Body of pancreas (tissue), 4 donors: ENCODE measurements at regions not wholly inside any gene's neighbourhood (a gene's known extent, or its start where the extent isn't known, plus 50 kb on each side); places are given as distances from the start of the nearest gene placed in this dataset.
"Not testable (repeated sequence)": the region's sequence is repeated elsewhere in the genome, so short reads cannot be mapped to it uniquely, and the experiment has no call there.

Experiments
- CTCF ChIP-seq, 7 experiments: fragments of 450-650 bp in 4 of 7; fragments of 200-600 bp in 3 of 7; sonication (generic) in 3 of 7; IDR thresholded peaks; one replicate each; pipeline ENCODE4 v1.5.1; 2016 to 2019; ENCODE audit warnings: antibody characterized with exemption in 7 of 7
- POLR2A ChIP-seq, 3 donors: fragments of 450-650 bp; IDR thresholded peaks; one replicate each; pipeline ENCODE4 v1.6.1; 2016; ENCODE audit warnings: antibody characterized with exemption in 3 of 3, mild to moderate bottlenecking in 2 of 3

GRCh38 chr7:73137922-73138321 lies 52.1 kb upstream of the SPDYE9 start:
- not testable (repeated sequence) for TF ChIP-seq CTCF, POLR2A (IDR thresholded peaks at IDR 0.05)
